ENCODE measurements at regions not wholly inside any gene's neighbourhood (a gene's known extent, or its start where the extent isn't known, plus 50 kb on each side); places are given as distances from the start of the nearest gene placed in this dataset.

GRCh38 chr6:137407816-137408215 is 86.4 kb downstream of the OLIG3 start:
- Histone ChIP-seq H3K27ac (ENCODE audit: control insufficient read depth, insufficient read depth) (no peak overlapping the region), H2AFZ (ENCODE audit: control insufficient read depth, low read depth, low read length) (no peak overlapping the region), H3K9me3 (replicated peaks; ENCODE audit: control insufficient read depth, insufficient read depth, low read length) (no peaks in the 10 kb centered on the region; the same call in 2 of the 3 replicates), H3K9ac (ENCODE audit: control insufficient read depth, insufficient read depth, low read length) (no peak overlapping the region), H3K79me2 (ENCODE audit: control insufficient read depth, insufficient read depth, low read length) (no peaks in the 10 kb centered on the region), H3K27me3 (replicated peaks in 1 of 2; ENCODE audit: control insufficient read depth in 2 of 2, insufficient read depth in 2 of 2, low read length in 1 of 2) (no peaks in the 10 kb centered on the region; a peak in 1 of 4 replicates), H3K4me3 (no peak overlapping the region), H4K20me1 (ENCODE audit: control insufficient read depth, insufficient read depth) (no peaks in the 10 kb centered on the region), H3K4me2 (ENCODE audit: control insufficient read depth, insufficient read depth) (no peak overlapping the region), H3K36me3 (ENCODE audit: control insufficient read depth in 2 of 2, insufficient read depth in 2 of 2, low read length in 1 of 2) (no peaks in the 10 kb centered on the region), H3K4me1 (ENCODE audit: control insufficient read depth, insufficient read depth, low read length) (no peaks in the 10 kb centered on the region)
- no TSS peak for BruUV-seq (replicated peaks)
- intact Hi-C loops (cut with micrococcal nuclease; ENCODE audit: unreplicated experiment) (no loop called here), in situ Hi-C loops (cut with MboI) (no loop called here)
- ChIA-PET RAD21 (ENCODE audit: unreplicated experiment) (no interaction called here), CTCF (no interaction called here), POLR2A (no interaction called here), SMC1A (ENCODE audit: uncharacterized antibody, unreplicated experiment) (interaction anchor here (0.7 to 2.7 kb wide), 3 partner anchors 36 to 94 kb away, joined by 4 to 8 read pairs (median 4); no protein-coding TSS in a partner anchor)
- no peak for ATAC-seq
- WGBS (ENCODE audit: insufficient coverage, insufficient replicate concordance, low lambda C conversion rate, missing lambda C conversion rate) = 4% methylated on average over 1 of the region's 1 CpG
- FAIRE-seq = no peak
- TF ChIP-seq RBBP5 (conservative IDR thresholded peaks at IDR 0.05) = no peak
- no peak for TF ChIP-seq IKZF2 (IDR thresholded peaks at IDR 0.05)
- no peak for TF ChIP-seq FOS (IDR thresholded peaks at IDR 0.05; ENCODE audit: borderline replicate concordance, extremely low read depth, insufficient read length)
- no peak for TF ChIP-seq RAD51 (IDR thresholded peaks at IDR 0.05)
- no peak for TF ChIP-seq ATF3 (IDR thresholded peaks at IDR 0.05; ENCODE audit: borderline replicate concordance, extremely low read depth, low read depth, low read length)
- TF ChIP-seq MTA3 (IDR thresholded peaks at IDR 0.05; ENCODE audit: borderline replicate concordance, low read length) = no peak
- TF ChIP-seq KDM1A (IDR thresholded peaks at IDR 0.05; ENCODE audit: borderline replicate concordance) = no peak
- DNase-seq (ENCODE audit: low read depth, low spot score) = no peak

GRCh38 chr6:137405806-137406205 is 88.4 kb downstream of the OLIG3 start:
- ATAC-seq (no peak), DNase-seq (ENCODE audit: low read depth, low spot score) (no peak), FAIRE-seq (no peak)
- Histone ChIP-seq H3K79me2 (ENCODE audit: control insufficient read depth, insufficient read depth, low read length) (no peaks in the 10 kb centered on the region), H3K4me1 (ENCODE audit: control insufficient read depth, insufficient read depth, low read length) (no peaks in the 10 kb centered on the region), H3K4me2 (ENCODE audit: control insufficient read depth, insufficient read depth) (no peak overlapping the region), H4K20me1 (ENCODE audit: control insufficient read depth, insufficient read depth) (no peaks in the 10 kb centered on the region), H3K27me3 (replicated peaks in 1 of 2; ENCODE audit: control insufficient read depth in 2 of 2, insufficient read depth in 2 of 2, low read length in 1 of 2) (no peaks in the 10 kb centered on the region; a peak in 1 of 4 replicates), H3K9me3 (replicated peaks; ENCODE audit: control insufficient read depth, insufficient read depth, low read length) (no peaks in the 10 kb centered on the region; the same call in 2 of the 3 replicates), H3K36me3 (ENCODE audit: control insufficient read depth in 2 of 2, insufficient read depth in 2 of 2, low read length in 1 of 2) (no peaks in the 10 kb centered on the region), H2AFZ (ENCODE audit: control insufficient read depth, low read depth, low read length) (no peak overlapping the region), H3K4me3 (no peak overlapping the region), H3K9ac (ENCODE audit: control insufficient read depth, insufficient read depth, low read length) (no peak overlapping the region), H3K27ac (ENCODE audit: control insufficient read depth, insufficient read depth) (no peak overlapping the region)
- ChIA-PET SMC1A (ENCODE audit: uncharacterized antibody, unreplicated experiment) (interaction anchor here (1.0 to 2.7 kb wide), 3 partner anchors 17 to 62 kb away, joined by 3 to 8 read pairs (median 6); no protein-coding TSS in a partner anchor), POLR2A (no interaction called here), CTCF (interaction anchor here (0.8 to 2.6 kb wide), 4 partner anchors 10 to 599 kb away, joined by 3 to 10 read pairs (median 4); no protein-coding TSS in a partner anchor), RAD21 (ENCODE audit: unreplicated experiment) (no interaction called here)
- no TSS peak for BruUV-seq (replicated peaks)
- in situ Hi-C loops (cut with MboI) = no loop called here
- intact Hi-C loops (cut with micrococcal nuclease; ENCODE audit: unreplicated experiment) = no loop called here
- TF ChIP-seq FOS (IDR thresholded peaks at IDR 0.05; ENCODE audit: borderline replicate concordance, extremely low read depth, insufficient read length) (no peak), GABPA (IDR thresholded peaks at IDR 0.05; ENCODE audit: low read depth) (no peak), KDM1A (IDR thresholded peaks at IDR 0.05; ENCODE audit: borderline replicate concordance) (no peak), PML (IDR thresholded peaks at IDR 0.05; ENCODE audit: low read length) (no peak), EP300 (IDR thresholded peaks at IDR 0.05; ENCODE audit: borderline replicate concordance in 1 of 2, control insufficient read depth in 1 of 2, low read depth in 2 of 2, low read length in 2 of 2) (no peak)
- TF ChIP-seq, protein P1, sequence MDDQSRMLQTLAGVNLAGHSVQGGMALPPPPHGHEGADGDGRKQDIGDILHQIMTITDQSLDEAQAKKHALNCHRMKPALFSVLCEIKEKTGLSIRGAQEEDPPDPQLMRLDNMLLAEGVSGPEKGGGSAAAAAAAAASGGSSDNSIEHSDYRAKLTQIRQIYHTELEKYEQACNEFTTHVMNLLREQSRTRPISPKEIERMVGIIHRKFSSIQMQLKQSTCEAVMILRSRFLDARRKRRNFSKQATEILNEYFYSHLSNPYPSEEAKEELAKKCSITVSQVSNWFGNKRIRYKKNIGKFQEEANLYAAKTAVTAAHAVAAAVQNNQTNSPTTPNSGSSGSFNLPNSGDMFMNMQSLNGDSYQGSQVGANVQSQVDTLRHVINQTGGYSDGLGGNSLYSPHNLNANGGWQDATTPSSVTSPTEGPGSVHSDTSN (IDR thresholded peaks at IDR 0.05; ENCODE audit: insufficient replicate concordance, low read depth, low read length) = no peak
- TF ChIP-seq, protein P2, sequence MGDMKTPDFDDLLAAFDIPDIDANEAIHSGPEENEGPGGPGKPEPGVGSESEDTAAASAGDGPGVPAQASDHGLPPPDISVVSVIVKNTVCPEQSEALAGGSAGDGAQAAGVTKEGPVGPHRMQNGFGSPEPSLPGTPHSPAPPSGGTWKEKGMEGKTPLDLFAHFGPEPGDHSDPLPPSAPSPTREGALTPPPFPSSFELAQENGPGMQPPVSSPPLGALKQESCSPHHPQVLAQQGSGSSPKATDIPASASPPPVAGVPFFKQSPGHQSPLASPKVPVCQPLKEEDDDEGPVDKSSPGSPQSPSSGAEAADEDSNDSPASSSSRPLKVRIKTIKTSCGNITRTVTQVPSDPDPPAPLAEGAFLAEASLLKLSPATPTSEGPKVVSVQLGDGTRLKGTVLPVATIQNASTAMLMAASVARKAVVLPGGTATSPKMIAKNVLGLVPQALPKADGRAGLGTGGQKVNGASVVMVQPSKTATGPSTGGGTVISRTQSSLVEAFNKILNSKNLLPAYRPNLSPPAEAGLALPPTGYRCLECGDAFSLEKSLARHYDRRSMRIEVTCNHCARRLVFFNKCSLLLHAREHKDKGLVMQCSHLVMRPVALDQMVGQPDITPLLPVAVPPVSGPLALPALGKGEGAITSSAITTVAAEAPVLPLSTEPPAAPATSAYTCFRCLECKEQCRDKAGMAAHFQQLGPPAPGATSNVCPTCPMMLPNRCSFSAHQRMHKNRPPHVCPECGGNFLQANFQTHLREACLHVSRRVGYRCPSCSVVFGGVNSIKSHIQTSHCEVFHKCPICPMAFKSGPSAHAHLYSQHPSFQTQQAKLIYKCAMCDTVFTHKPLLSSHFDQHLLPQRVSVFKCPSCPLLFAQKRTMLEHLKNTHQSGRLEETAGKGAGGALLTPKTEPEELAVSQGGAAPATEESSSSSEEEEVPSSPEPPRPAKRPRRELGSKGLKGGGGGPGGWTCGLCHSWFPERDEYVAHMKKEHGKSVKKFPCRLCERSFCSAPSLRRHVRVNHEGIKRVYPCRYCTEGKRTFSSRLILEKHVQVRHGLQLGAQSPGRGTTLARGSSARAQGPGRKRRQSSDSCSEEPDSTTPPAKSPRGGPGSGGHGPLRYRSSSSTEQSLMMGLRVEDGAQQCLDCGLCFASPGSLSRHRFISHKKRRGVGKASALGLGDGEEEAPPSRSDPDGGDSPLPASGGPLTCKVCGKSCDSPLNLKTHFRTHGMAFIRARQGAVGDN (IDR thresholded peaks at IDR 0.05) = no peak

Data from GM12878 (cell line).